Globus pallidus (tissue), 1 donor: ENCODE measurements at regions not wholly inside any gene's neighbourhood (a gene's known extent, or its start where the extent isn't known, plus 50 kb on each side); places are given as distances from the start of the nearest gene placed in this dataset.

Source experiments
- DNase-seq: peaks from one replicate; pipeline ENCODE4 v3.0.0-alpha.2; 2015; ENCODE audit warnings: low spot score

- DNase-seq = no peak
Observed at GRCh38 chr6:121499666-121500065, 64.2 kb downstream of the GJA1 start.

GRCh38 chr6:121503589-121503991 is 68.1 kb downstream of the GJA1 start:
- DNase-seq = no peak

- DNase-seq = no peak
Observed at GRCh38 chr6:121504227-121504626, 68.8 kb downstream of the GJA1 start.

GRCh38 chr6:121505284-121505683 is 69.8 kb downstream of the GJA1 start:
- DNase-seq = no peak

DNA sequence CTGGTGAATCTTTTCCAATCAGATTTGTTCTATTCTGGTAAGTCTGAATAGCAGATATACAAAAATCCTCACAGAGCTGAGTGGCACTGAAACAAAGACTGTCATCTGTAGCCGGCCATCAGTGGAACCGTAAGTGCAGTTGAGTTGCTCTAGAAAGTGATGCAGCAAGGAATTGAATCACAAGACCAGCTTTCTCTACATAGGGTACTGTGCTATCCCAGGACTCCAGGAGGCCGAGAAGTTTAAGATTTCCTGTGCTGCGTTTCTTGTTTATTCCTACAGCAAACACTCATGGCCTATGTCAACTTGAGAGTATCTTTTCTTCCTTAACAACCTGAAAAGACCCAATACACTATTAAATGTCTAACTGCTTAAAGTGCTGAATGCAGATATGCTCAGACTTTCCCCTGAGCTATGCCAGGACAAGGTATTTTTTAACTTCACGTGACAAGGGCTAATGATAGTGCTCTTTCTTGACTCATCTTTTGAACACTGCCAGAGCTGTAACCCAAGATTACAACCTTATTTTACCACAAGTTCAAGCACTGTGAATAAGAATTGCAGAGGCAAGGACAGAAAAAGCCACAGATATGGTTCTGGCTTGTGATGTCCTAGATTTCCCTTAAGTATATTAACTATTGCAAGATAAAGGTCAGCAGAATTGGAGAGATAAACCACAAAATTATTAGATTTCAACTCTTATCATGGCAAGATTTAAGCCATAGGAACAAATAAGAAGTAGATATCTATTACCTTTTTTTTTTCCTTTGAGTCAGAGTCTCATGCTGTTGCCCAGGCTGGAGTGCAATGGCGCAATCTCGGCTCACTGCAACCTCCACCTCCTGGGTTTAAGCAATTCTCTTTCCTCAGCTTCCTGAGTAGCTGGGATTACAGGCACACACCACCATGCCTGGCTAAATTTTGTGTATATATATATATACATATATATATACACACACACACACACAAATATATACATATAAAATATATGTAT is 71.6 kb downstream of the GJA1 start:
- no peak for DNase-seq

DNA sequence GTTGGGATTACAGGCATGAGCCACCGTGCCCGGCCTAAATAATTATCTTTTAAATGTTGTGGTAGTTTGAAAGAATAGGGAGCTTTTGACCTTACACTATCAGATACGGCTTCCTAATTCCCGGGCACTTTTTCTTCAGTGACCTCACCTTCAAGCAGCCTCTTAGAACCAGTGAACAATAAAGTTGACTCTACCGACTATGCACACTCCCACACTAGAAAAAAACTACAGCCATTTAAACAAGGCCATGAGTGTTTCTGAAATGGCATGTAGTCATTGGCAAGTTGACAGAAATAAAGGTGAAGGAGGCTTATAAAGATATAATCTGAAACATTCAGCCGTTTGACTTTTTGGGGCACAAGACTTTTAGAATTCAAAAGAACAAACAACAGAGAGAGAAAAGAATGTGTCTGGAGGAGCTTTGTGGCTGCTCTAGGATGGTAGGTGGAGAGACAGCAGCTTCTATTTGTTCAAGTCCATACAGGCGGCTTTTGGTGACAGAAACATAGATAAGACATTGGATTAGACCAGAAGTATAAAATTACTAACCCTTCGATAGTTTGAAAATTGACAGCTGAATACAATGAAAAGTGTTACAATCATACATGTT is 75.2 kb downstream of the GJA1 start:
- DNase-seq = no peak

DNA sequence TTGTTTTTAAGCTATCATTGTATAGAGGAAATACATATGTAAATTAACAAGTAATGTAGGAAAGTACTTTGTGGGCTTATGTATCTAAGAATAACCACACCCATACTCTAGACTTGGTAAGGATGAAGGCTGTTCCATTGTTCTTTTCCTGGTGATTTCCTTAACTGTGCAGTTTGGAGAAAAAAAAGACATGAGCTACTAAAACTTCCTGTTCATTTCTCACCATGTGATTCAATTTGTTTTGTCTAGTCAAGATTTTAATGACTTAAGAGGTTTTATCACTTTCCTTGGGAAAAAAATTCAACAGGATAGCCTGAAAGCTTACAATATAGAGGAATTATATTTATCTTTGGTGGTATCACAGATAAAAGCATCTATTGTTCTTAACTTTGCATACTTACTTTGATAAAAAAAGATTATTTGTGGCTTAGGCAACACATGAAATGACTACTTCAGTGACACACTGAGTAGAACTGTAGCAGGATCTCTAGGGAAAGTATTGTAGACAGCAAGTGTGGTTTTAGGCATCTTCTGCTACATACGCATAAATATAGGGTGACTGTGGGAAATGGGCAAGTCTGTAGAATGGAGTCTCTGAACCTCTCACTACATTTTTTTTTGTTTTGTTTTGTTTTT is 80.3 kb downstream of the GJA1 start:
- DNase-seq = no peak

GRCh38 chr6:121516331-121516730 is 80.9 kb downstream of the GJA1 start:
- DNase-seq = no peak

DNA sequence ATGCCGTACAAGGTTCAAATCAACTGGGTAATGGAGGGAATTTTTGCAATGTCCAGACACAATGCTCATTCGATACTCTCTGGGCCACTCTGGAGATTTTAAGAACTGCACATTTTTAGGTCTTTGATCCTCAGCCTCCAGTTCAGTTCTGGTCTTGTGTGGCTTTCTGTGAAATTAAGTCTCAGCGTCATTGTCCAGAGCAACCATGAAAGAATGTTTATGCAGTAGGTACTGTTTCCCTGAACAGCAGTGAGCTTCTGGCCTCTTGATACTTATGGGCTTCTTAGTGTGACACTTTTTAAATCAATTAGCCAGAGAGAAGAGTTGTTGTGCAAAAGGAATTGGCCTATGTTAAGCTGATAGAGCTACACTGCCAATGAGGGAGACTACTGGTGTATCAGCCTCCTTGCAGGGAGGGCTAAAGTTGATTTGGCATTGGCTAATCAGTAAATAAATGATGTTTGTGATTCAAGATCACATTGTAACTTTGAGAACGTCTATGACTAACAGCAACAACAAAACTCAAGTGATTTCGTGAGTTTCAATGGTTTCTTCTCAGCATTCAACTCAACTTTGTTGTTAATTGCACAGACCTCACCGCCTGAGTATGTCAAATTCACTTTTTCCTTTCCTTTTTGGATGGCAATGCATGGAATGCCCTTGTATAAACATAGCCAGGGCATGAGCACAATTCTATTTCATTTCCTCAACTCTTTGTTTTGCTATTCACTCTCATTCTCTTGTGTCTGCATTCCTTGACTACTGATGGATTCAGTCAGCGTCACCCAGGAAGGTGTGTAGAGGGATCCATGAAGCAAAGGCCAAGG is 85.1 kb downstream of the GJA1 start:
- DNase-seq = no peak

DNA sequence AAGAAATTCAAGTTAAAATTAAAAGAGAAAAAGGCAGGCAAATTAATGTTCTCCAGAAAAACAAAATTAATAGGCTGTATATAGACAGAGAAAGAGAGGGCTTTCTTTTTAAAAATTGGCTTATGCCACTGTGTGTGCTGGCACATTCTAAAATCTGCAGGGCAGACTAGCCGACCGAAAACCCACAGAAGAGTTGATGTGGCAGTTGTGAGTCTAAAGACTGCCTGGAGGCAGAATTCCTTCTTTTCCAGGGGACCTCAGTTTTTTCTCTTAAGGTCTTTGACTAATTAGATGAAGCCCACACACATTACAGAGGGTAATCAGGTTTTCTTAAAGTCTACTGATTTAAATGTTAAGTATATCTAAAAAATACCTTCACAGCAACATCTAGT is 85.7 kb downstream of the GJA1 start:
- DNase-seq = no peak

GRCh38 chr6:121522265-121522664 is 86.8 kb downstream of the GJA1 start:
- no peak for DNase-seq

DNA sequence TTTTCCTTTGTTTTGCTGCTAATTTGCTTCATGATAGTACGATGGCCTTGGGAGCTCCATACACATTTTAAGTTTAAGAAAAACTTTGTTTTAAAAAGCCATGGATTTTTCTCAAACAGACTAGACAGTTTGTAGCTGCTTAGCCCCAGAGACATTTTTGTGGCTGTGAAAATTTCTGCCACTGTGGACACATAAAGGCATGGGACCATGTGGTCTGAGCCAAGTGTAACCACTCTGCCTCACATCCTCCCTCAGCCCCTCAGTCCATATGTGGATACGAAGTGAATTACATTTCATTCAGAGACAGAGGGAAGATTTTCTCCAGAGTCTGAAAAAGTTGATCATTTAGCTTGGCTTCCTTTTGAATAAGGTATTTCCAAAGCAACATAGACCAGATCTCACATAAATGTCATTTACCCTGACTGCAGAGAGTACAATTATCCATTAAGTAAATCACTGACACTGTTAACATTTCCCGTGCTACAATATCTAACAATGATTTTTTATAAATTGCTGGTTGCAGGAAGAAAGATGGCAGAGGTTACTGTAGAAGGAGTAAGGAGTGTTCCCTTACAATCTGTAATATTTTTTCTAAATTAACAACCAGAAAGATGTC is 87.4 kb downstream of the GJA1 start:
- DNase-seq = no peak

GRCh38 chr6:121523628-121524027 is 88.2 kb downstream of the GJA1 start:
- DNase-seq = no peak

GRCh38 chr6:121526282-121526681 is 90.8 kb downstream of the GJA1 start:
- DNase-seq = no peak

GRCh38 chr6:121531658-121532169 is 96.3 kb downstream of the GJA1 start:
- DNase-seq = no peak

DNA sequence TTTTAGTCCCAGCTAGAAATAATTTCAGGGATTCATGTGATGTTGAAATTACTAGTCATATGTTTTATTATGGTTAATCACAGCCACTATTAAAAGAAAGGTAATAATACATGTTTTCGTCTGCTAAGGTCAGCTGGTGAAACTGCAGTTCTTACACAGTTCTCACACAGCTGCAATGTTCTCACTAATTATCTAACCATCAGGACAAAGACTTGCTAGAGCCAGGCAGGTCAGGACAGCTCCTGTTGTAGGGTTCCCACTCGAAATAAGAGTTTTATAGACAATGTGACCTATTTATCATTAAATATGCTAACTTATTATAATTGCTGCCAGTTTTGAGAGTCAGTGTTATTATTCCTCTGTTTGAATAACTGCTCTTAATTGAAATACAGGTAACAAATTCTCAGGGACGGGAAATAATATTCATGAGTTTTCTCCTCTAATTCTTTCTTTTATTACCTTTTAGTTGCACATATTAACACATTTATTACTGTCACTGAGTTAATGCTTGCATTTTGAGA is 97.9 kb downstream of the GJA1 start:
- no peak for DNase-seq

DNA sequence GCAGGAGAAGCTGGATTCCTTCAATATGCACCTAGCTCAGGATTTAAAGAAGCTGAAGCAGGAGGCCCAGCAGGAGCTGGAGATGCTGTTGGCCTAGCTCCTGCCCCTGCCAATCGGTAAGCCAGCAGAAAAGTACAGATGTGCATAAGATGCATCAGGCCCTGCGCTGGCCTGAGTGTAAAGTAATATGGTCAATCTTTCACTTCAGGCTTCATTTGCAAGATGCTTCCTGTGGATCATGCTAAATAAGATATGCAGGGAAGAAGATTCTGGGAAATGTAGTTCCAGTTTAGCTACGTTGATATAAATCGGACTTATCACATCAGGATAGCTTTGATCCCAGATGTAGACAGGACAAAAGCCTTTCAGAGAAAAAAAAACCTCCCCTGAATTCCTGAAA is 100.3 kb downstream of the GJA1 start:
- no peak for DNase-seq

GRCh38 chr6:121536345-121536744 is 100.9 kb downstream of the GJA1 start:
- DNase-seq = no peak

- no peak for DNase-seq
Observed at GRCh38 chr6:121539439-121539838, 104.0 kb downstream of the GJA1 start.

- no peak for DNase-seq
Observed at GRCh38 chr6:121540210-121540609, 104.8 kb downstream of the GJA1 start.

DNA sequence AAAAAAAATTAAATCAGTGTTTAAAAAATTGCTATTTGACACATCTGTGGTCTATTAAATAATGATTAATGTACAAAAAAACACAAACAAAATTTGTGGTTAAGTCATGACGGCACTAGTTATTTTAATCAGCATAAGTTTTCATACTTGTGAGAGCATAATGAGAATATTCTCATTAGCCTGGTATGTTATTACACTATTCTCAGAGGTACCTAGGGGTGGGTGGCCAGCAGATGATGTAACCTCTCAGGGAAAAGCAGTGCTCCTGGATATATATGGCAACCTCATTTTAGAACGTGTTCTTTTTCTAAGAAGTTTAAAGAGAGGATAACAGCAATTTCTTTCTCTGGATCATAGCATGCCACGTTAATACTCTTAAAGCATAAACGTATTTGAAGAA is 109.2 kb downstream of the GJA1 start:
- no peak for DNase-seq
